ENCODE measurements at regions not wholly inside any gene's neighbourhood (a gene's known extent, or its start where the extent isn't known, plus 50 kb on each side); places are given as distances from the start of the nearest gene placed in this dataset.
A peak's percentile ranks its signal among the peaks of the same experiment; 100 is the strongest.

- Mint-ChIP-seq H3K4me3 (no peak overlapping the region), H3K27me3 (peaks cover 2% of the 10 kb centered on the region), H3K4me1 (no peaks in the 10 kb centered on the region), H3K36me3 (ENCODE audit: low read depth) (no peaks in the 10 kb centered on the region), H3K27ac (no peak overlapping the region), H3K9me3 (peaks cover 3% of the 10 kb centered on the region)
- POLR2A ChIA-PET: no interaction called here
- CTCF ChIA-PET: no interaction called here
- DNase-seq (no peak), ATAC-seq (ENCODE audit: low read depth) (no peak)
- TF ChIP-seq CTCF (IDR thresholded peaks at IDR 0.05): no peak
- intact Hi-C loops (cut with micrococcal nuclease): no loop called here
Observed at GRCh38 chr10:44714451-44714850, 196.7 kb upstream of the TMEM72 start.

- Mint-ChIP-seq H3K36me3 (ENCODE audit: low read depth) (no peaks in the 10 kb centered on the region), H3K9me3 (peaks cover 3% of the 10 kb centered on the region), H3K27ac (no peak overlapping the region), H3K27me3 (peaks cover 2% of the 10 kb centered on the region), H3K4me3 (no peak overlapping the region), H3K4me1 (no peaks in the 10 kb centered on the region)
- DNase-seq: no peak
- ChIA-PET CTCF (no interaction called here), POLR2A (no interaction called here)
- TF ChIP-seq CTCF (IDR thresholded peaks at IDR 0.05): no peak
- no peak for ATAC-seq (ENCODE audit: low read depth)
- intact Hi-C loops (cut with micrococcal nuclease): no loop called here
Observed at GRCh38 chr10:44715136-44715535, 196.0 kb upstream of the TMEM72 start.

- ChIA-PET POLR2A (no interaction called here), CTCF (no interaction called here)
- Mint-ChIP-seq H3K36me3 (ENCODE audit: low read depth) (no peaks in the 10 kb centered on the region), H3K4me3 (no peak overlapping the region), H3K9me3 (peaks cover 3% of the 10 kb centered on the region), H3K4me1 (no peaks in the 10 kb centered on the region), H3K27me3 (peaks cover 2% of the 10 kb centered on the region), H3K27ac (no peak overlapping the region)
- no peak for TF ChIP-seq CTCF (IDR thresholded peaks at IDR 0.05)
- DNase-seq: no peak
- intact Hi-C loops (cut with micrococcal nuclease): no loop called here
- ATAC-seq (ENCODE audit: low read depth): no peak
Observed at GRCh38 chr10:44716470-44717015, 194.6 kb upstream of the TMEM72 start.

- DNase-seq (no peak), ATAC-seq (ENCODE audit: low read depth) (peak; percentile 42)
- Mint-ChIP-seq H3K4me1 (peaks cover 35% of the 10 kb centered on the region), H3K4me3 (peak overlapping the region; percentile 6), H3K27ac (no peak overlapping the region), H3K36me3 (ENCODE audit: low read depth) (no peaks in the 10 kb centered on the region), H3K27me3 (peaks cover 2% of the 10 kb centered on the region), H3K9me3 (no peaks in the 10 kb centered on the region)
- ChIA-PET CTCF (no interaction called here), POLR2A (interaction anchor here (0.6 kb wide), 1 partner anchor 62 kb away, joined by 12 read pairs; no protein-coding TSS in a partner anchor)
- TF ChIP-seq CTCF (IDR thresholded peaks at IDR 0.05): no peak
- intact Hi-C loops (cut with micrococcal nuclease): no loop called here
Observed at GRCh38 chr10:44723082-44723481, 188.1 kb upstream of the TMEM72 start.

- H3K4me3 Mint-ChIP-seq: peak overlapping the region; percentile 12
- ChIA-PET CTCF (no interaction called here), POLR2A (no interaction called here)
- H3K9me3 Mint-ChIP-seq: no peaks in the 10 kb centered on the region
- ATAC-seq (ENCODE audit: low read depth): no peak
- no peaks in the 10 kb centered on the region for H3K27me3 Mint-ChIP-seq
- no peak for TF ChIP-seq CTCF (IDR thresholded peaks at IDR 0.05)
- H3K27ac Mint-ChIP-seq: no peak overlapping the region
- no peaks in the 10 kb centered on the region for H3K36me3 Mint-ChIP-seq (ENCODE audit: low read depth)
- peaks cover 35% of the 10 kb centered on the region for H3K4me1 Mint-ChIP-seq
- intact Hi-C loops (cut with micrococcal nuclease): no loop called here
- DNase-seq: no peak
Observed at GRCh38 chr10:44723619-44724325, 187.4 kb upstream of the TMEM72 start.

Data from activated B cell treated with CpG ODN at 0.5 μM for 24 hours (primary cell).